ENCODE measurements at regions not wholly inside any gene's neighbourhood (a gene's known extent, or its start where the extent isn't known, plus 50 kb on each side); places are given as distances from the start of the nearest gene placed in this dataset.

GRCh38 chr10:14407567-14407966 lies 76.8 kb upstream of the FRMD4A start:
- no peaks in the 10 kb centered on the region for H3K36me3 ChIP-seq (ENCODE audit: control insufficient read depth, insufficient read depth, low read length)
- H3K56ac ChIP-seq (ENCODE audit: extremely low read depth, insufficient read depth, low read length), result no peak overlapping the region
- no peak for ATAC-seq (ENCODE audit: low read depth)
- H3K27ac ChIP-seq (ENCODE audit: insufficient read depth, low read length), result no peak overlapping the region
- peak overlapping the region; percentile 75 for H3K14ac ChIP-seq (replicated peaks; ENCODE audit: low read depth, low read length)
- H3K4me2 ChIP-seq (ENCODE audit: low read depth, low read length), result no peak overlapping the region
- H2BK120ac ChIP-seq (ENCODE audit: low read depth, low read length), result peak overlapping the region; percentile 90
- no peaks in the 10 kb centered on the region for H3K27me3 ChIP-seq (ENCODE audit: control insufficient read depth, insufficient read depth, low read length)
- H3K9me1 ChIP-seq (ENCODE audit: insufficient read depth, low read length), result peaks cover 20% of the 10 kb centered on the region
- H4K8ac ChIP-seq (ENCODE audit: low read depth in 2 of 2, low read length in 2 of 2), result peak overlapping the region; percentile 83 to 94; a peak in 3 of 4 replicates
- peak overlapping the region; percentile 30; the same call in 1 of the 2 replicates for H3K23ac ChIP-seq (ENCODE audit: low read depth, low read length)
- intact Hi-C loops (cut with micrococcal nuclease), result loop anchor here (5.0 kb wide), 1 partner anchor 45 kb away; no protein-coding TSS in a partner anchor
- H2BK5ac ChIP-seq (ENCODE audit: low read depth, low read length, poor library complexity, severe bottlenecking), result peak overlapping the region; percentile 64
- H3K9me3 ChIP-seq (ENCODE audit: control insufficient read depth, insufficient read depth, low read length), result no peaks in the 10 kb centered on the region
- H4K91ac ChIP-seq (ENCODE audit: insufficient read depth, low read depth, low read length), result peak overlapping the region; percentile 89
- no peak overlapping the region for H2AK9ac ChIP-seq (replicated peaks; ENCODE audit: low read depth, low read length, poor library complexity)
- POLR2A ChIA-PET (ENCODE audit: unreplicated experiment), result no interaction called here
- in situ Hi-C loops (cut with MboI; ENCODE audit: low sequenced_read_pairs), result no loop called here
- no peak for TF ChIP-seq BHLHE40 (IDR thresholded peaks at IDR 0.05; ENCODE audit: low read depth, low read length)
- TF ChIP-seq USF2 (IDR thresholded peaks at IDR 0.05; ENCODE audit: low read depth, low read length), result no peak
- no peak for TF ChIP-seq MXI1 (IDR thresholded peaks at IDR 0.05; ENCODE audit: borderline replicate concordance, low read depth, low read length)
- TF ChIP-seq POLR2A (IDR thresholded peaks at IDR 0.05; ENCODE audit: low read depth, low read length), result no peak
- TF ChIP-seq SMC3 (IDR thresholded peaks at IDR 0.05; ENCODE audit: low read depth, low read length), result no peak
- TF ChIP-seq CEBPB (IDR thresholded peaks at IDR 0.05; ENCODE audit: low read depth, low read length), result no peak
- TF ChIP-seq RCOR1 (IDR thresholded peaks at IDR 0.05; ENCODE audit: insufficient replicate concordance, low read length), result no peak
- no peak for TF ChIP-seq CHD1 (IDR thresholded peaks at IDR 0.05; ENCODE audit: low read depth, low read length)
- TF ChIP-seq MAZ (IDR thresholded peaks at IDR 0.05; ENCODE audit: borderline replicate concordance, low read depth, low read length), result no peak
- TF ChIP-seq FOS (IDR thresholded peaks at IDR 0.05; ENCODE audit: low read depth, low read length), result no peak
- dilution Hi-C loops (cut with HindIII; ENCODE audit: low sequenced_read_pairs, unreplicated experiment), result no loop called here
- H4K20me1 ChIP-seq (ENCODE audit: insufficient read depth, low read length), result no peaks in the 10 kb centered on the region
- H3K4me3 ChIP-seq (ENCODE audit: insufficient read depth, low read depth, low read length), result no peak overlapping the region
- no peak overlapping the region for H2AFZ ChIP-seq (replicated peaks; ENCODE audit: low read length, poor library complexity)
- no peak for DNase-seq
- no peak overlapping the region for H3K9ac ChIP-seq (ENCODE audit: low read depth, low read length)
- no TSS peak for BruUV-seq (replicated peaks)
- peaks cover 0 to 5% of the 10 kb centered on the region in 2 experiments; a peak in 1 of 4 replicates for H3K79me1 ChIP-seq (ENCODE audit: low read depth in 1 of 2, low read length in 2 of 2)
- peak overlapping the region; percentile 74 for H3K4ac ChIP-seq (ENCODE audit: low read depth, low read length)
- peak overlapping the region; percentile 97 for H2BK20ac ChIP-seq (ENCODE audit: low read depth, low read length)
- peak overlapping the region; percentile 95 for H3K18ac ChIP-seq (ENCODE audit: low read depth, low read length)
- peak overlapping the region; percentile 89; the same call in 2 of the 3 replicates for H2BK15ac ChIP-seq (ENCODE audit: low read depth, low read length)
- CTCF ChIA-PET, result no interaction called here
- H2AK5ac ChIP-seq (ENCODE audit: low read depth, low read length), result peak overlapping the region; percentile 80
- H3K4me1 ChIP-seq (ENCODE audit: control insufficient read depth, insufficient read depth, low read length), result peaks cover 24% of the 10 kb centered on the region
- H4K5ac ChIP-seq (ENCODE audit: low read depth, low read length), result peak overlapping the region; percentile 91; the same call in 1 of the 2 replicates
- 97% methylated on average over 4 of the region's 7 CpGs; no CpG with 5 or more reads in 1 of the 2 experiments for WGBS, 2 experiments (ENCODE audit: extremely low coverage in 2 of 2, insufficient read length in 1 of 2)

All from IMR-90 (cell line).